ENCODE measurements at regions not wholly inside any gene's neighbourhood (a gene's known extent, or its start where the extent isn't known, plus 50 kb on each side); places are given as distances from the start of the nearest gene placed in this dataset.

- TF ChIP-seq CTCF (IDR thresholded peaks at IDR 0.05), result no peak
- no peak for TF ChIP-seq POLR2A (IDR thresholded peaks at IDR 0.05)
Measured at GRCh38 chr4:79756140-79756895, 316.7 kb downstream of the ANTXR2 start.
